GM20000 (cell line): ENCODE measurements at regions not wholly inside any gene's neighbourhood (a gene's known extent, or its start where the extent isn't known, plus 50 kb on each side); places are given as distances from the start of the nearest gene placed in this dataset.

Experiments used
- DNase-seq: peaks from one replicate; pipeline ENCODE4 v3.0.0; 2012; ENCODE audit warnings: low spot score
- CTCF ChIP-seq: IDR thresholded peaks from 2 replicates; pipeline ENCODE4 v1.5.1; 2012; ENCODE audit warnings: mild to moderate bottlenecking, control low read depth; ENCODE audit errors: extremely low read depth, missing control alignments

- TF ChIP-seq CTCF, result no peak
- DNase-seq, result no peak
Measured at GRCh38 chr6:40936818-40937251, 102.2 kb downstream of the UNC5CL start.

GRCh38 chr6:40933864-40934263, 105.2 kb downstream of the UNC5CL start:
- DNase-seq, result no peak
- TF ChIP-seq CTCF, result no peak

GRCh38 chr6:40932953-40933352, 106.1 kb downstream of the UNC5CL start:
- no peak for DNase-seq
- TF ChIP-seq CTCF, result no peak

GRCh38 chr6:40932366-40932765, 106.7 kb downstream of the UNC5CL start:
- no peak for TF ChIP-seq CTCF
- DNase-seq, result no peak

GRCh38 chr6:40931931-40932330, 107.1 kb downstream of the UNC5CL start:
- TF ChIP-seq CTCF, result no peak
- DNase-seq, result no peak

GRCh38 chr6:40930555-40930954, 108.5 kb downstream of the UNC5CL start:
- no peak for TF ChIP-seq CTCF

GRCh38 chr6:40930045-40930444, 109.0 kb downstream of the UNC5CL start:
- TF ChIP-seq CTCF, result no peak

More at GRCh38 chr6:40930555-40930954, 108.5 kb downstream of the UNC5CL start:
- DNase-seq, result no peak

More at GRCh38 chr6:40930045-40930444, 109.0 kb downstream of the UNC5CL start:
- no peak for DNase-seq
